ENCODE measurements at regions not wholly inside any gene's neighbourhood (a gene's known extent, or its start where the extent isn't known, plus 50 kb on each side); places are given as distances from the start of the nearest gene placed in this dataset.

DNA sequence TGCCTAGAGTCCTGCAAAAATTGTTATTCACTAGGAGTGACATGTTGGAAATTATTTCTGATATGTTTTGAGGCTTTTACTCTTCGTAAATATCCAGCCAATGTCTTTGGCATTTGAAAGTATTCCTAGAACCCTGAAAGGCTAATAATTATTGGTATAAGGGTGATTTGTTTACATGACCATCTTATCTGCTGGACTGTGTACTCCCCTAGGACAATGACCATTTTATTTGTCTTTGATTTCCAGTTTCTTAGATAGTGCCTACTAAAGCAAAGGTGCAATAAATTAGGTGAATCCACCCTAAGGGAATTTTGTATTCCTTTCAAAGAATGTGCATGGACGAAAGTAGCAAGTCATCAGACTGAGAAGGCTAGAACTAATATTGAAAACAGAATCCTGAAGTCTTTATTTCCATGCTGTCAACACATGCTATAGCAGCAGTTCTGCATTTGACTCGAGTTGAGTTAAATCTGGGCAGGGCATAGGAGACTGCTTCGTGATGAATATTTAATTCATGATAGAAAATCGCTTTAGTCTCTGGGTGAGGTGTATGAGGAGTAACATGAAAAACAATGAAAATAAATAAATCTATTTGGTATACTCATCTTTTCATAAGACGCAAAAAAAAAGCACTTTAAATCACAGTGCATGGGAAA, 235.7 kb downstream of the GPD2 start:
- no peaks in the 10 kb centered on the region for H3K27me3 ChIP-seq
- intact Hi-C loops (cut with DNase I) = no loop called here
- peaks cover 8% of the 10 kb centered on the region for H3K4me1 ChIP-seq
- WGBS, 2 donors = 42 to 47% methylated on average over 6 of the region's 6 CpGs
- ATAC-seq = no peak
- no peak for TF ChIP-seq POLR2A (IDR thresholded peaks at IDR 0.05)
- TF ChIP-seq, protein P1, sequence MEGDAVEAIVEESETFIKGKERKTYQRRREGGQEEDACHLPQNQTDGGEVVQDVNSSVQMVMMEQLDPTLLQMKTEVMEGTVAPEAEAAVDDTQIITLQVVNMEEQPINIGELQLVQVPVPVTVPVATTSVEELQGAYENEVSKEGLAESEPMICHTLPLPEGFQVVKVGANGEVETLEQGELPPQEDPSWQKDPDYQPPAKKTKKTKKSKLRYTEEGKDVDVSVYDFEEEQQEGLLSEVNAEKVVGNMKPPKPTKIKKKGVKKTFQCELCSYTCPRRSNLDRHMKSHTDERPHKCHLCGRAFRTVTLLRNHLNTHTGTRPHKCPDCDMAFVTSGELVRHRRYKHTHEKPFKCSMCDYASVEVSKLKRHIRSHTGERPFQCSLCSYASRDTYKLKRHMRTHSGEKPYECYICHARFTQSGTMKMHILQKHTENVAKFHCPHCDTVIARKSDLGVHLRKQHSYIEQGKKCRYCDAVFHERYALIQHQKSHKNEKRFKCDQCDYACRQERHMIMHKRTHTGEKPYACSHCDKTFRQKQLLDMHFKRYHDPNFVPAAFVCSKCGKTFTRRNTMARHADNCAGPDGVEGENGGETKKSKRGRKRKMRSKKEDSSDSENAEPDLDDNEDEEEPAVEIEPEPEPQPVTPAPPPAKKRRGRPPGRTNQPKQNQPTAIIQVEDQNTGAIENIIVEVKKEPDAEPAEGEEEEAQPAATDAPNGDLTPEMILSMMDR (IDR thresholded peaks at IDR 0.05) = no peak
- peaks cover 0 to 5% (median 0%) of the 10 kb centered on the region in 3 donors for H3K9me3 ChIP-seq
- H3K36me3 ChIP-seq (replicated peaks in 1 of 2; ENCODE audit: insufficient read depth in 1 of 2, low read depth in 2 of 2) = no peaks in the 10 kb centered on the region
- H3K27ac ChIP-seq = no peak overlapping the region
- DNase-seq = no peak
- no peak overlapping the region for H3K4me3 ChIP-seq

DNA sequence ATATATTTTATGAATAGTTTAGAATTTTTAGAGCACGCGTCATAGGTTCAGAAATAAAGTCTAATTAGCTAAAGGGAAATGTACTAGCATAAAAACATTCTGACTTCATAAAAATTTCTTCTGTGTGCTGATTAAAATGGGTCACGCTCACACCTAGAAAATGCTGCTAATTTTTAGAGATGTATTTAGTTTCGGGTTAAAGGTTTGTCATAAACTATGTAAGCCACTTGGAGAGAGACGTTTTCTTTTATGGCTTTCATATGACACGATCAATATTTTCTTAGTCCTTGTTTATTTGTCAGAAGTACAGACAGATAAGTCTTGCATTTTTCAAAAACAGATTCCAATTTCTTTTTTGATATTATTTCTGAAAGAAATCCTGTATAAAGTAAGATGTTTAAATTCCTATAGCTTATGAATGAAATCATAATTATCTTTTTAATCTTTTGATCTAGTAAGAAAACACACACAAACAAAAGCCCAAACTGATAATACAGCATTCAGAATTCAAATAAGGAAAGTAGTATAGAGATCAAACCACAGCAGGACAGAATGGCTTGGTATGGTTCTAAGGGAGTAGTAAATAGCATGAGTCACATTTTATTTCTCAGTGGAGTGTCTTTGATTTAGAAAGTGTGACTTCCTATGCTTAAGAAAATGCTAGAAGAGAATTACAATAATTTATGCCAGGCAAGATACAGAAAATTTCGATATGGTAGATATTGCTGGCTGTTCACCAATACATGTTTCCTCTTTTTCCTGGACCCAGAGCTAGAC, 236.6 kb downstream of the GPD2 start:
- TF ChIP-seq, protein P1 (IDR thresholded peaks at IDR 0.05) = no peak
- DNase-seq = no peak
- H3K27ac ChIP-seq = no peak overlapping the region
- no peaks in the 10 kb centered on the region for H3K36me3 ChIP-seq (replicated peaks in 1 of 2; ENCODE audit: insufficient read depth in 1 of 2, low read depth in 2 of 2)
- intact Hi-C loops (cut with DNase I) = no loop called here
- WGBS, 2 donors = 46 to 49% methylated on average over 7 of the region's 7 CpGs
- peaks cover 8% of the 10 kb centered on the region for H3K4me1 ChIP-seq
- H3K4me3 ChIP-seq = no peak overlapping the region
- peaks cover 0 to 5% (median 0%) of the 10 kb centered on the region in 3 donors for H3K9me3 ChIP-seq
- ATAC-seq = peak; percentile 12
- H3K27me3 ChIP-seq = no peaks in the 10 kb centered on the region

DNA sequence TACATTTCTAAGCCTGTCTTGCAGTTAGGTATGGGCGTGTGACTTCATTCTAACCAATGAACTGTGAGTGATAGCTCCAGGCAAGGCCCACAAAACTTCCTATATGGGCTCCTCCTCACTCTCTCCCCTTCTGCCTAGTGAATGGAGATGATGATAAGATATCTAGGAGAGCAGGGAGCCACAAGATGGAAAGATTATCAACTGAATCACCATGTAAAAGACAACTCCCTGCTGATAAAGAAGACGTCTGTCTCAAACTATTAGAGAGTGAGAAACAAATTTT, 237.1 kb downstream of the GPD2 start:
- Histone ChIP-seq H3K9me3 (peaks cover 0 to 4% (median 0%) of the 10 kb centered on the region in 3 donors), H3K27ac (no peak overlapping the region), H3K27me3 (no peaks in the 10 kb centered on the region), H3K4me3 (no peak overlapping the region), H3K36me3 (replicated peaks in 1 of 2; ENCODE audit: insufficient read depth in 1 of 2, low read depth in 2 of 2) (no peaks in the 10 kb centered on the region), H3K4me1 (peaks cover 8% of the 10 kb centered on the region)
- no peak for DNase-seq
- intact Hi-C loops (cut with DNase I) = no loop called here
- ATAC-seq = no peak
- TF ChIP-seq POLR2A (IDR thresholded peaks at IDR 0.05) = no peak
- WGBS, 2 donors = 68 to 71% methylated on average over 2 of the region's 2 CpGs

DNA sequence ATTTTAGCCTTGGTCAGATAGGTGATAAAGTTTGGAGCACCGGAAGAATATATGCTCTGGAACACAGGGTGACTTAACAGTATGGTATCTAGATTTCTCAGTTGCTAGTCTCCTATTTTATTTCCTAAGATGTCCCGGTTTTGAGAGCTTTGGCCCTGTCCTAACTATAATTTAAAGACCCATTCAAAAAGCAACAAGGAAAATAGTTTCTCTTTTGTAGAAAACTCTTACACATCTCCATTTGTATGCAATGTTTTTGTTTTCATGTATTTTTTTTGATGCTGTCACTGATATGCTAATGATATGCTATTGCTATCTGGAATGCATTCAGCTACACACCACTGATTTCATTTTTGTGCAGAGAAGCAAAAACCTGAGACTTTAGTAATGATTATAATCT, 237.8 kb downstream of the GPD2 start:
- intact Hi-C loops (cut with DNase I) = no loop called here
- Histone ChIP-seq H3K27me3 (no peaks in the 10 kb centered on the region), H3K4me1 (peaks cover 8% of the 10 kb centered on the region), H3K9me3 (no peaks in the 10 kb centered on the region), H3K4me3 (no peak overlapping the region), H3K27ac (no peak overlapping the region), H3K36me3 (replicated peaks in 1 of 2; ENCODE audit: insufficient read depth in 1 of 2, low read depth in 2 of 2) (no peaks in the 10 kb centered on the region)
- 72 to 73% methylated on average over 2 of the region's 2 CpGs for WGBS, 2 donors
- no peak for ATAC-seq
- TF ChIP-seq POLR2A (IDR thresholded peaks at IDR 0.05) = no peak
- TF ChIP-seq, protein P1 (IDR thresholded peaks at IDR 0.05) = no peak
- DNase-seq = no peak

DNA sequence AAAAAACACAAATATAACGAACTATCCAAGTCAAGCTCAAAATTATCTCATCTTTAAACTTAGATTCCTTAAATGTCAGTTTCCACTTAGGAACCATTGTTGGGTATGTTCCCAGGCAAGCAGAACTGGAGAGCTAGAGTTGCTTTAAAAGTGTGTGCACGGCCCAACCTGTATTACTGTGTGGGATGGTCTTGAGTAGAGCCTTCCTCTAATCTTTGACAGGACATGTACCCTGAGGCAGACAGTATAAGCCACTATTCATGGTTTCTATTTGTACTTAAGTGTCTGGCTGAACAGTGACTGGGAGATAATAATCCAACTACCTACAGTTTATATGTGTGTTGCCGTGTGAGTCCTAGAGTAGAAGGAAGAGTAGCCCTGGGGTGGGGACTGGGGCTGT, 239.7 kb downstream of the GPD2 start:
- Histone ChIP-seq H3K4me1 (peaks cover 8% of the 10 kb centered on the region), H3K36me3 (replicated peaks in 1 of 2; ENCODE audit: insufficient read depth in 1 of 2, low read depth in 2 of 2) (no peaks in the 10 kb centered on the region), H3K4me3 (no peak overlapping the region), H3K27me3 (no peaks in the 10 kb centered on the region), H3K27ac (no peak overlapping the region), H3K9me3 (no peaks in the 10 kb centered on the region)
- WGBS, 2 donors = 56 to 67% methylated on average over 3 of the region's 3 CpGs
- ATAC-seq (no peak), DNase-seq (no peak)
- no peak for TF ChIP-seq POLR2A (IDR thresholded peaks at IDR 0.05)
- TF ChIP-seq, protein P1 (IDR thresholded peaks at IDR 0.05) = no peak
- intact Hi-C loops (cut with DNase I) = no loop called here
